B cell (primary cell): ENCODE measurements at regions not wholly inside any gene's neighbourhood (a gene's known extent, or its start where the extent isn't known, plus 50 kb on each side); places are given as distances from the start of the nearest gene placed in this dataset.

Experiments
- CTCF ChIP-seq: fragments of 200-600 bp; IDR thresholded peaks from one replicate; pipeline ENCODE4 v1.8.0; 2022; ENCODE audit warnings: antibody characterized with exemption, mild to moderate bottlenecking
- EZH2 ChIP-seq: IDR thresholded peaks from 2 replicates; pipeline ENCODE4 v1.6.1; 2012; ENCODE audit warnings: borderline replicate concordance, low read depth, mild to moderate bottlenecking, moderate library complexity, low read length; ENCODE audit not compliant: insufficient read depth, poor library complexity, severe bottlenecking

GRCh38 chr4:42262701-42263490 lies 110.4 kb upstream of the BEND4 start:
- no peak for TF ChIP-seq EZH2
- no peak for TF ChIP-seq CTCF
